Progenitor cell of endocrine pancreas (in vitro differentiated cells): ENCODE measurements at regions not wholly inside any gene's neighbourhood (a gene's known extent, or its start where the extent isn't known, plus 50 kb on each side); places are given as distances from the start of the nearest gene placed in this dataset.

Experiments
- DNase-seq: peaks from one replicate; pipeline ENCODE4 v3.0.0; 2021; ENCODE audit warnings: low spot score; ENCODE audit not compliant: unreplicated experiment
- H3K27ac Mint-ChIP-seq: 2 replicates; pipeline ENCODE4 v1.8.0; 2021; ENCODE audit warnings: mild to moderate bottlenecking, moderate library complexity, mixed read lengths
- H3K27me3 Mint-ChIP-seq: 2 replicates; pipeline ENCODE4 v1.8.0; 2021; ENCODE audit warnings: mixed read lengths
- H3K36me3 Mint-ChIP-seq: 2 replicates; pipeline ENCODE4 v1.8.0; 2022; ENCODE audit warnings: mixed read lengths; ENCODE audit not compliant: insufficient read depth
- H3K4me1 Mint-ChIP-seq: 2 replicates; pipeline ENCODE4 v1.8.0; 2021; ENCODE audit warnings: low read depth, mixed read lengths
- H3K4me3 Mint-ChIP-seq: 2 replicates; pipeline ENCODE4 v1.8.0; 2021; ENCODE audit warnings: low read depth, mild to moderate bottlenecking, moderate library complexity, mixed read lengths
- H3K9me3 Mint-ChIP-seq: 2 replicates; pipeline ENCODE4 v1.8.0; 2021; ENCODE audit warnings: low read depth, mixed read lengths
- CTCF ChIP-seq: fragments of 200-600 bp; sonication (generic); IDR thresholded peaks from one replicate; pipeline ENCODE4 v1.5.0; 2021; ENCODE audit warnings: antibody characterized with exemption, mild to moderate bottlenecking; ENCODE audit not compliant: unreplicated experiment

- peaks cover 14% of the 10 kb centered on the region for H3K4me1 Mint-ChIP-seq
- no peak overlapping the region for H3K4me3 Mint-ChIP-seq
- no peak for TF ChIP-seq CTCF
- H3K9me3 Mint-ChIP-seq, result no peaks in the 10 kb centered on the region
- no peak for DNase-seq
- H3K36me3 Mint-ChIP-seq, result no peaks in the 10 kb centered on the region
- peaks cover 6% of the 10 kb centered on the region for H3K27me3 Mint-ChIP-seq
- peak overlapping the region; percentile 38 for H3K27ac Mint-ChIP-seq
These were observed 216.9 kb downstream of the BCL11A start for GRCh38 chr2:60336442-60337141.

DNA sequence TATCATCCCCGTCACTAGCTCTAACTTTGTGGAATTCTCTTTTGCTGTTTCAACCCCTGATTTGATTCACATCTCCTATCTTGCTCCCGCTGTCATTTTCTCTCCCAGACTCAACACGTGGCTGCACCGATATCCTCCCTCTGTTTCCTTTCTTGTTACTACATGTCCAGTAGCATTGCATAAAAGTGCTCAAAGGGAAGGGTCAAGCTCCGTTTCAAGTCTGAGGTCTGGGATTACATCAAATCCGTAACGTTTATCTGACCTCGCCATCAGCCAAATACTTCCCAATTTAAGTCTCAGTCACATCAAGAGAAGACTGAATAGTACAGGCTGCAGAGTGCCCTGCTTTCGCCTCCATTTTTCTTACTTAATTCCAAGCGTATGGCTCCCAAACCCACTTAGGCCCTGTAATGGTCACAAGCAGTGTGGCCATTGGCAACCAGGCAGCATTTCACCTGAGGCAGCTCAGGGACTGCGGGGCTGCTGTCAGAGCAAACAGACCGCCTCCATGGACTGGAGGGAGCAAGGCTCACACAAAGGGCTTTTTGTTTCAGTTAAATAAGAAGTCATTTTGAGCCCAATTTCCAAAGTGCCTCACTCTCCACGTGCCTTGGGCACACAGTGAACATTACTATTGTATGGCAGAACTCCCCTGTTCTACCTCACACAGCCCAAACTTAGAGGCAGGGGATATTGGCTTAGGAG is 217.8 kb downstream of the BCL11A start:
- H3K27ac Mint-ChIP-seq, result peak overlapping the region; percentile 53
- no peak overlapping the region for H3K4me3 Mint-ChIP-seq
- DNase-seq, result no peak
- H3K27me3 Mint-ChIP-seq, result peaks cover 6% of the 10 kb centered on the region
- H3K36me3 Mint-ChIP-seq, result no peaks in the 10 kb centered on the region
- TF ChIP-seq CTCF, result no peak
- peaks cover 17% of the 10 kb centered on the region for H3K4me1 Mint-ChIP-seq
- H3K9me3 Mint-ChIP-seq, result no peaks in the 10 kb centered on the region

DNA sequence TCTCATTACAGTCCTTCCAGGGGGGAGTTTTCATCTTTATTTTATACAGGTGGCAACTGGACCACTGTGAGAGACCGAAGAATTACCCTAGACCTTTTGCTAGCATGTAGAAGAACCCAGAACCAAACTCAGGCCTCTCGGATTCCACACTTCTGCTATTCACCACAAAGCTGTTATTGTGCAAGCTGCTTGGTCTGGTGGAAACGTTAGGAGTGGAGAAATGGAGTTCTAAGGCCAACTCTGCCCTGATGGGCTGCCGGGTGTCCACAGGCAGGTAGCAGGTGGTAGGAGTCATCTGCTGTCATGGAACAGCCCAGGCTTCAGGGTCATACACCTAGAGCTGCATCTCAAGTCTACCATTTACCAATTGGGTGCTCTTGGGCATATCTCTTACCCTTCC is 218.8 kb downstream of the BCL11A start:
- H3K9me3 Mint-ChIP-seq, result no peaks in the 10 kb centered on the region
- peaks cover 17% of the 10 kb centered on the region for H3K4me1 Mint-ChIP-seq
- no peak overlapping the region for H3K4me3 Mint-ChIP-seq
- no peak overlapping the region for H3K27ac Mint-ChIP-seq
- DNase-seq, result no peak
- TF ChIP-seq CTCF, result no peak
- H3K27me3 Mint-ChIP-seq, result peaks cover 5% of the 10 kb centered on the region
- H3K36me3 Mint-ChIP-seq, result no peaks in the 10 kb centered on the region

- peaks cover 19% of the 10 kb centered on the region for H3K4me1 Mint-ChIP-seq
- DNase-seq, result no peak
- no peaks in the 10 kb centered on the region for H3K9me3 Mint-ChIP-seq
- no peaks in the 10 kb centered on the region for H3K36me3 Mint-ChIP-seq
- no peak overlapping the region for H3K4me3 Mint-ChIP-seq
- no peak for TF ChIP-seq CTCF
- H3K27me3 Mint-ChIP-seq, result no peaks in the 10 kb centered on the region
- H3K27ac Mint-ChIP-seq, result no peak overlapping the region
These were observed 220.2 kb downstream of the BCL11A start for GRCh38 chr2:60333264-60333663.

DNA sequence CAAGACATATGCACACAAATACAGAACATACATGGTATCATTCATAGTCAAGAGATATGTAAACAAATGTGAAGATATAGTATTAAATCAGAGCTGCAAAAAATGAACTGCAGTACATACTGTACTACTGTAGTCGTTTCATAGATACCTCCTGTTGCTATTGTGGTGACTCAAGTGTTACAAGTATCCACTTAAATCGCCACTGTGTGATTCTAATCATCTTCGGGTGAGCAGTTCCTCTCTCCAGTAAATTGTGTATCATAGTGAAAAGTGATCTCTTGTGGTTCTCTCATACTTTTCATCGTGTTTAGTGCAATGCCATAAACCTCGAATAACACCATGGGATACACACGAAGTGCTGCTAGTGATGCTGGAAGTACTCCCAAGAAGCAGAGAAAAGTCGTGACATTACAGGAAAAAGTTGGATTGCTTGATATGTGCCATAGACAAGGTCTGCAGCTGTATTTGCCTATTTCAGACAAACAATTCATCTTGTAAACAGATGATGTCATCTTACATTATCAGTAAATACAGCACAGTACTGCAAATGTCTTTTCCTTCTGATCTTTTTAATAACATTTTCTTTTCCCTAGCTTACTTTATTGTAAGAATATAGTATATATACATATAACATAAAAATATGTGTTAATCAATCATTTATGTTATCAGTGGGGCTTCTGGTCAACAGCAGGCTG is 222.2 kb downstream of the BCL11A start:
- Mint-ChIP-seq H3K4me1 (peaks cover 22% of the 10 kb centered on the region), H3K27me3 (no peaks in the 10 kb centered on the region), H3K36me3 (peaks cover 2% of the 10 kb centered on the region), H3K4me3 (no peak overlapping the region), H3K9me3 (peaks cover 3% of the 10 kb centered on the region), H3K27ac (no peak overlapping the region)
- no peak for TF ChIP-seq CTCF
- no peak for DNase-seq
